Parathyroid adenoma (tissue), 2 donors: ENCODE measurements at regions not wholly inside any gene's neighbourhood (a gene's known extent, or its start where the extent isn't known, plus 50 kb on each side); places are given as distances from the start of the nearest gene placed in this dataset.

Experiments used
- H2AFZ ChIP-seq: fragments of 300-600 bp; sonication (generic); one replicate; pipeline ENCODE4 v1.7.0; 2017; ENCODE audit warnings: antibody characterized with exemption, mild to moderate bottlenecking
- H3K27ac ChIP-seq: fragments of 300-600 bp; sonication (generic); one replicate; pipeline ENCODE4 v1.7.0; 2017
- H3K27me3 ChIP-seq: fragments of 300-600 bp; sonication (generic); one replicate; pipeline ENCODE4 v1.7.0; 2017; ENCODE audit warnings: low read length; ENCODE audit not compliant: control insufficient read depth, insufficient read depth
- H3K36me3 ChIP-seq: fragments of 300-600 bp; sonication (generic); one replicate; pipeline ENCODE4 v1.7.0; 2017; ENCODE audit warnings: low read length; ENCODE audit not compliant: control insufficient read depth, insufficient read depth
- H3K4me1 ChIP-seq: fragments of 300-600 bp; sonication (generic); one replicate; pipeline ENCODE4 v1.7.0; 2017; ENCODE audit warnings: control low read depth
- H3K4me2 ChIP-seq: fragments of 300-600 bp; sonication (generic); one replicate; pipeline ENCODE4 v1.7.0; 2017; ENCODE audit warnings: low read length
- H3K4me3 ChIP-seq: fragments of 300-600 bp; sonication (generic); one replicate; pipeline ENCODE4 v1.7.0; 2017; ENCODE audit warnings: low read depth, low read length
- H3K79me2 ChIP-seq: fragments of 300-600 bp; sonication (generic); one replicate; pipeline ENCODE4 v1.7.0; 2017; ENCODE audit warnings: control low read depth
- H3K9ac ChIP-seq: fragments of 300-600 bp; sonication (generic); one replicate; pipeline ENCODE4 v1.7.0; 2017; ENCODE audit warnings: mild to moderate bottlenecking
- H3K9me3 ChIP-seq: fragments of 300-600 bp; sonication (generic); one replicate; pipeline ENCODE4 v1.7.0; 2017; ENCODE audit warnings: low read length; ENCODE audit not compliant: control insufficient read depth
- CTCF ChIP-seq: fragments of 300-600 bp; sonication (generic); IDR thresholded peaks from one replicate; pipeline ENCODE4 v1.7.0; 2017; ENCODE audit warnings: antibody characterized with exemption, mild to moderate bottlenecking
- donor health status: primary hyperparathyroidism.

- no peak overlapping the region for H3K27ac ChIP-seq
- no peak for TF ChIP-seq CTCF
- H3K4me2 ChIP-seq, result no peak overlapping the region
- no peaks in the 10 kb centered on the region for H3K79me2 ChIP-seq
- H2AFZ ChIP-seq, result no peak overlapping the region
- no peaks in the 10 kb centered on the region for H3K36me3 ChIP-seq
- no peaks in the 10 kb centered on the region for H3K9me3 ChIP-seq
- no peaks in the 10 kb centered on the region for H3K27me3 ChIP-seq
- no peak overlapping the region for H3K4me3 ChIP-seq
- H3K4me1 ChIP-seq, result no peaks in the 10 kb centered on the region
- no peak overlapping the region for H3K9ac ChIP-seq
These were observed 78.3 kb upstream of the RTL1 start for GRCh38 chr14:100981809-100982208.

GRCh38 chr14:100982353-100982752, 78.8 kb upstream of the RTL1 start:
- Histone ChIP-seq H3K27me3 (no peaks in the 10 kb centered on the region), H3K9ac (no peak overlapping the region), H3K4me3 (no peak overlapping the region), H3K79me2 (no peaks in the 10 kb centered on the region), H3K4me1 (no peaks in the 10 kb centered on the region), H3K36me3 (no peaks in the 10 kb centered on the region), H3K4me2 (no peak overlapping the region), H2AFZ (no peak overlapping the region), H3K27ac (no peak overlapping the region), H3K9me3 (no peaks in the 10 kb centered on the region)
- TF ChIP-seq CTCF, result no peak

GRCh38 chr14:100982762-100983161, 79.2 kb upstream of the RTL1 start:
- no peak overlapping the region for H3K9ac ChIP-seq
- no peak overlapping the region for H2AFZ ChIP-seq
- H3K4me2 ChIP-seq, result no peak overlapping the region
- TF ChIP-seq CTCF, result no peak
- no peaks in the 10 kb centered on the region for H3K36me3 ChIP-seq
- no peaks in the 10 kb centered on the region for H3K9me3 ChIP-seq
- H3K4me3 ChIP-seq, result no peak overlapping the region
- no peaks in the 10 kb centered on the region for H3K27me3 ChIP-seq
- H3K79me2 ChIP-seq, result no peaks in the 10 kb centered on the region
- no peaks in the 10 kb centered on the region for H3K4me1 ChIP-seq
- no peak overlapping the region for H3K27ac ChIP-seq

- Histone ChIP-seq H3K4me1 (no peaks in the 10 kb centered on the region), H3K27me3 (no peaks in the 10 kb centered on the region), H3K4me2 (no peak overlapping the region)
These were observed 80.2 kb upstream of the RTL1 start for GRCh38 chr14:100983710-100984109.

More at GRCh38 chr14:100983710-100984109, 80.2 kb upstream of the RTL1 start:
- TF ChIP-seq CTCF, result no peak
- Histone ChIP-seq H3K9me3 (no peaks in the 10 kb centered on the region), H3K9ac (no peak overlapping the region), H3K79me2 (no peaks in the 10 kb centered on the region), H3K4me3 (no peak overlapping the region), H3K36me3 (no peaks in the 10 kb centered on the region), H3K27ac (no peak overlapping the region), H2AFZ (no peak overlapping the region)
